ENCODE measurements at regions not wholly inside any gene's neighbourhood (a gene's known extent, or its start where the extent isn't known, plus 50 kb on each side); places are given as distances from the start of the nearest gene placed in this dataset.
"Not testable (repeated sequence)": the region's sequence is repeated elsewhere in the genome, so short reads cannot be mapped to it uniquely, and the experiment has no call there.

GRCh38 chr6:85714893-85715530 is 72.3 kb upstream of the SYNCRIP start:
- no peak for ATAC-seq (ENCODE audit: low read depth)
- H3K4me1 ChIP-seq (ENCODE audit: insufficient read depth, poor library complexity, severe bottlenecking), result no peaks in the 10 kb centered on the region
- no peak for TF ChIP-seq CTCF (IDR thresholded peaks at IDR 0.05; ENCODE audit: poor library complexity, severe bottlenecking)
- H3K27ac ChIP-seq (ENCODE audit: poor library complexity, severe bottlenecking), result no peak overlapping the region
- no peak for DNase-seq (ENCODE audit: low spot score)
- H3K27me3 ChIP-seq (ENCODE audit: insufficient read depth, poor library complexity, severe bottlenecking), result no peaks in the 10 kb centered on the region
- no peaks in the 10 kb centered on the region for H3K36me3 ChIP-seq (ENCODE audit: low read depth)
- no peak overlapping the region for H3K4me3 ChIP-seq (ENCODE audit: severe bottlenecking)
- H3K9me3 ChIP-seq (ENCODE audit: severe bottlenecking), result no peaks in the 10 kb centered on the region

- no peaks in the 10 kb centered on the region for H3K4me1 ChIP-seq (ENCODE audit: insufficient read depth, poor library complexity, severe bottlenecking)
- TF ChIP-seq CTCF (IDR thresholded peaks at IDR 0.05; ENCODE audit: poor library complexity, severe bottlenecking), result no peak
- DNase-seq (ENCODE audit: low spot score), result no peak
- no peak overlapping the region for H3K4me3 ChIP-seq (ENCODE audit: severe bottlenecking)
- no peaks in the 10 kb centered on the region for H3K36me3 ChIP-seq (ENCODE audit: low read depth)
- H3K27me3 ChIP-seq (ENCODE audit: insufficient read depth, poor library complexity, severe bottlenecking), result no peaks in the 10 kb centered on the region
- no peak overlapping the region for H3K27ac ChIP-seq (ENCODE audit: poor library complexity, severe bottlenecking)
- ATAC-seq (ENCODE audit: low read depth), result no peak
- H3K9me3 ChIP-seq (ENCODE audit: severe bottlenecking), result no peaks in the 10 kb centered on the region
Observed at GRCh38 chr6:85712346-85712745, 69.7 kb upstream of the SYNCRIP start.

GRCh38 chr6:85707515-85708145 is 64.9 kb upstream of the SYNCRIP start:
- DNase-seq (ENCODE audit: low spot score); H3K27ac ChIP-seq (ENCODE audit: poor library complexity, severe bottlenecking); ATAC-seq (ENCODE audit: low read depth); H3K4me1 ChIP-seq (ENCODE audit: insufficient read depth, poor library complexity, severe bottlenecking); H3K4me3 ChIP-seq (ENCODE audit: severe bottlenecking); H3K36me3 ChIP-seq (ENCODE audit: low read depth); H3K9me3 ChIP-seq (ENCODE audit: severe bottlenecking); H3K27me3 ChIP-seq (ENCODE audit: insufficient read depth, poor library complexity, severe bottlenecking): not testable (repeated sequence)

- ATAC-seq (ENCODE audit: low read depth) (peak; percentile 17; the same call in 1 of the 3 replicates), DNase-seq (ENCODE audit: low spot score) (no peak)
- Histone ChIP-seq H3K27ac (ENCODE audit: poor library complexity, severe bottlenecking) (no peak overlapping the region), H3K36me3 (ENCODE audit: low read depth) (no peaks in the 10 kb centered on the region), H3K9me3 (ENCODE audit: severe bottlenecking) (no peaks in the 10 kb centered on the region), H3K27me3 (ENCODE audit: insufficient read depth, poor library complexity, severe bottlenecking) (no peaks in the 10 kb centered on the region), H3K4me3 (ENCODE audit: severe bottlenecking) (no peak overlapping the region), H3K4me1 (ENCODE audit: insufficient read depth, poor library complexity, severe bottlenecking) (no peaks in the 10 kb centered on the region)
- no peak for TF ChIP-seq CTCF (IDR thresholded peaks at IDR 0.05; ENCODE audit: poor library complexity, severe bottlenecking)
Observed at GRCh38 chr6:85706272-85706671, 63.6 kb upstream of the SYNCRIP start.

GRCh38 chr6:85705220-85705619 is 62.5 kb upstream of the SYNCRIP start:
- ATAC-seq (ENCODE audit: low read depth) (no peak), DNase-seq (ENCODE audit: low spot score) (no peak)
- H3K4me3 ChIP-seq (ENCODE audit: severe bottlenecking), result no peak overlapping the region
- no peaks in the 10 kb centered on the region for H3K27me3 ChIP-seq (ENCODE audit: insufficient read depth, poor library complexity, severe bottlenecking)
- no peaks in the 10 kb centered on the region for H3K4me1 ChIP-seq (ENCODE audit: insufficient read depth, poor library complexity, severe bottlenecking)
- TF ChIP-seq CTCF (IDR thresholded peaks at IDR 0.05; ENCODE audit: poor library complexity, severe bottlenecking), result no peak
- H3K36me3 ChIP-seq (ENCODE audit: low read depth), result no peaks in the 10 kb centered on the region
- H3K27ac ChIP-seq (ENCODE audit: poor library complexity, severe bottlenecking), result no peak overlapping the region
- no peaks in the 10 kb centered on the region for H3K9me3 ChIP-seq (ENCODE audit: severe bottlenecking)

Measured in RWPE2 (cell line).